Ectodermal cell (in vitro differentiated cells): ENCODE measurements at regions not wholly inside any gene's neighbourhood (a gene's known extent, or its start where the extent isn't known, plus 50 kb on each side); places are given as distances from the start of the nearest gene placed in this dataset.

Experiments used
- H3K27ac ChIP-seq: 2 replicates; pipeline ENCODE4 v1.7.0; 2013; ENCODE audit warnings: mild to moderate bottlenecking, low read depth, low read length; ENCODE audit not compliant: insufficient read depth, poor library complexity, severe bottlenecking
- H3K27me3 ChIP-seq: 2 replicates; pipeline ENCODE4 v1.7.0; 2013; ENCODE audit warnings: mild to moderate bottlenecking, low read length; ENCODE audit not compliant: insufficient read depth, control insufficient read depth, poor library complexity, severe bottlenecking
- H3K36me3 ChIP-seq: one replicate; pipeline ENCODE4 v1.7.0; 2013; ENCODE audit warnings: low read length; ENCODE audit not compliant: control insufficient read depth, insufficient read depth
- H3K4me1 ChIP-seq: one replicate; pipeline ENCODE4 v1.7.0; 2013; ENCODE audit warnings: low read length; ENCODE audit not compliant: control insufficient read depth, insufficient read depth
- H3K4me3 ChIP-seq: 2 replicates; pipeline ENCODE4 v1.7.0; 2013; ENCODE audit warnings: low read depth, low read length, control low read depth; ENCODE audit not compliant: insufficient read depth
- H3K9me3 ChIP-seq: 2 replicates; pipeline ENCODE4 v1.7.0; 2013; ENCODE audit warnings: mild to moderate bottlenecking, low read length, moderate library complexity; ENCODE audit not compliant: control insufficient read depth
- WGBS, 2 experiments: methylation state at CpG; one replicate each; pipeline ENCODE4 v1.1.7; 2013; ENCODE audit warnings: missing lambda C conversion rate in 2 of 2; 5-methylcytosine and 5-hydroxymethylcytosine counted together

GRCh38 chr3:164687211-164687610 lies 391.1 kb downstream of the SI start:
- H3K9me3 ChIP-seq: no peaks in the 10 kb centered on the region
- H3K27ac ChIP-seq: no peak overlapping the region
- no peaks in the 10 kb centered on the region for H3K36me3 ChIP-seq
- no peak overlapping the region for H3K4me3 ChIP-seq
- H3K27me3 ChIP-seq: no peaks in the 10 kb centered on the region
- no peaks in the 10 kb centered on the region for H3K4me1 ChIP-seq
- WGBS, 2 experiments: 93 to 95% methylated on average over 3 of the region's 3 CpGs

DNA sequence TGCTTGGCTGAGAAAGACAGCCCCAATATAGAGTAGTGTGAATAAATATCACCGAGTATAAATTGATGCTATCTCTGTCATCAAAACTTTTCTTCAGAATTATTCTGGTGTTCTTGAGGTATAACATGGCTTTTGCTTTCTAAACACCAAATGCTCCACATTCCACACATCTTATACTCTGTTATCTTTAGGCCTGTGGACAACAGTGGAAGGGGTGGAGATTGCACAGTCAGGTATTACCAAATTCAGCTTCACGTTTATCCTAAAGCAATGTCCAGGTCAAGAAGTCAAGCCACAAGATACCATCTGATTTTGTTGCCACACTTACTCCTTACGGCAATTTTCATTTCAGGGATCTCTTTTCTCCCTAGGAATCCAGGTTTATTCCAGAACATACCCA lies 394.8 kb downstream of the SI start:
- no peak overlapping the region for H3K4me3 ChIP-seq
- H3K9me3 ChIP-seq: no peaks in the 10 kb centered on the region
- no peaks in the 10 kb centered on the region for H3K4me1 ChIP-seq
- no peaks in the 10 kb centered on the region for H3K36me3 ChIP-seq
- H3K27ac ChIP-seq: no peak overlapping the region
- H3K27me3 ChIP-seq: no peaks in the 10 kb centered on the region
- 79 to 100% methylated on average over 2 to 3 of the region's 3 CpGs for WGBS, 2 experiments

DNA sequence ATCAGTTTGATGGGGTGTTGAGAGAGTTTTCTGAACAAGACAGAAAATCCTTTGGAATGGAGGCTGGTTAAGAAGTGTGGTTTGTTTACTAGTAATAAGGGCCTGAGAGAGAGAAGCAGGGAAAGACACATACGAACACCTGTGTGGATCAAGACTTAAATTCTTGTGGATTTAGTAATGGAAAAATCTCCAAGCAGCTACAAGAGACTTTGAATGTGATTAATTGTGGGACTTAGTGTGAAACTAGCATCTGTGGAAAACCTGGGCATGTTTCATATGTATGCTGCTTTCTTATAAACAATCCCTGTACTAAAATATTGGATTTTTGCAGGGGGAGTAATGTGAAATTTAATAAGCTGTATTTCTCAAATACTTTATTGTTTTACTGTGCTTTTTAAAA lies 399.1 kb downstream of the SI start:
- H3K27me3 ChIP-seq: no peaks in the 10 kb centered on the region
- no peaks in the 10 kb centered on the region for H3K9me3 ChIP-seq
- H3K4me1 ChIP-seq: no peaks in the 10 kb centered on the region
- WGBS, 2 experiments: 92 to 97% methylated on average over 1 of the region's 1 CpG
- H3K36me3 ChIP-seq: no peaks in the 10 kb centered on the region
- no peak overlapping the region for H3K27ac ChIP-seq
- no peak overlapping the region for H3K4me3 ChIP-seq

GRCh38 chr3:164677317-164677716 lies 401.0 kb downstream of the SI start:
- H3K4me3 ChIP-seq: no peak overlapping the region
- H3K27ac ChIP-seq: no peak overlapping the region
- no peaks in the 10 kb centered on the region for H3K9me3 ChIP-seq
- H3K36me3 ChIP-seq: no peaks in the 10 kb centered on the region
- H3K4me1 ChIP-seq: no peaks in the 10 kb centered on the region
- H3K27me3 ChIP-seq: no peaks in the 10 kb centered on the region
- 89 to 100% methylated on average over 2 to 4 of the region's 4 CpGs for WGBS, 2 experiments

- no peaks in the 10 kb centered on the region for H3K4me1 ChIP-seq
- H3K27me3 ChIP-seq: no peaks in the 10 kb centered on the region
- no peak overlapping the region for H3K27ac ChIP-seq
- no peaks in the 10 kb centered on the region for H3K36me3 ChIP-seq
- H3K9me3 ChIP-seq: no peaks in the 10 kb centered on the region
- H3K4me3 ChIP-seq: no peak overlapping the region
- 100% methylated on average over 1 of the region's 2 CpGs for WGBS, 2 experiments
Observed at GRCh38 chr3:164673738-164674137, 404.6 kb downstream of the SI start.

DNA sequence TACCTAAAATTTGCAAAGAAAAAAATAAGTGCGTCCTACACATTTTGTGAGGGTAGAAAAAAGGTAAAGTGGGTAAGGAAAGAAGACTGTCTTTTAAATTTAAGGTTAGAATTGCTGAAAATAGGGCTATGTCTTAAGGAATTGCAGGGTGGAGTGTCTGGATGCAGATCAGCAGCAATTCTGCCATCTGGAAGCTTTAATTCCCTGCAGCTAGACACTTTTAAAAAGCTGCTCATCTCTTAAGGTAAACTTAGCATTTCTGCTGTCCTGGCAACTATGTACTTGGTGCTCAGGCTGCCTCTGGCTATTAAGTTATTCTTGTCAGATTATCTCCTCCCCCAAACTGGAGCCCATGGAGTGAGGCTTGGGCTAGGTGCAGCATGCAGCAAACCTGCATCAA lies 420.2 kb downstream of the SI start:
- H3K9me3 ChIP-seq: no peaks in the 10 kb centered on the region
- no peaks in the 10 kb centered on the region for H3K27me3 ChIP-seq
- H3K4me1 ChIP-seq: no peaks in the 10 kb centered on the region
- no peaks in the 10 kb centered on the region for H3K36me3 ChIP-seq
- no peak overlapping the region for H3K4me3 ChIP-seq
- 95% methylated on average over 1 of the region's 1 CpG for WGBS, 2 experiments
- no peak overlapping the region for H3K27ac ChIP-seq

- H3K4me3 ChIP-seq: no peak overlapping the region
- no peaks in the 10 kb centered on the region for H3K27me3 ChIP-seq
- H3K9me3 ChIP-seq: no peaks in the 10 kb centered on the region
- H3K36me3 ChIP-seq: no peaks in the 10 kb centered on the region
- H3K27ac ChIP-seq: no peak overlapping the region
- 86% methylated on average over 2 of the region's 3 CpGs; no CpG with 5 or more reads in 1 of the 2 experiments for WGBS, 2 experiments
- no peaks in the 10 kb centered on the region for H3K4me1 ChIP-seq
Observed at GRCh38 chr3:164657631-164658030, 420.7 kb downstream of the SI start.

DNA sequence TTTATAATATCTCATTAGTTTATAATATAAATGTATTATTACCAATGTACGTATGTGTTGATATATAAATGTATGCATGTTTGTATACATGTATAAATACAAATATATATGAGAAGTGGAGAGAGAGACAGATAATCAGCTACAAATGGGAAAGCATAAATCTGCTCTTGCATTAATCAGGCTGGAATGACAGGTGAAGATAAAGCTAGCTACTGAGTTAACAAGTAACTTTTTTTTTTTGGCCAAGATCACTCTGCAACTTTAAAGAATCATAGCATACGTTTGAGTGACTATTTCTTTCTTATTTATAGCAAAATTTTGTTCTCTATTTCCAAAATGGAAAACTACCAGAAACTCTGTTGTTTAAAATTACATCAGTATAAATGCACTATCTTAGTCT lies 422.8 kb downstream of the SI start:
- Histone ChIP-seq H3K27me3 (no peaks in the 10 kb centered on the region), H3K9me3 (no peaks in the 10 kb centered on the region), H3K4me1 (no peaks in the 10 kb centered on the region), H3K4me3 (no peak overlapping the region), H3K36me3 (no peaks in the 10 kb centered on the region), H3K27ac (no peak overlapping the region)
- WGBS, 2 experiments: 100% methylated on average over 2 of the region's 2 CpGs; no CpG with 5 or more reads in 1 of the 2 experiments

- Histone ChIP-seq H3K4me3 (no peak overlapping the region), H3K4me1 (no peaks in the 10 kb centered on the region), H3K36me3 (no peaks in the 10 kb centered on the region), H3K9me3 (no peaks in the 10 kb centered on the region), H3K27ac (no peak overlapping the region), H3K27me3 (no peaks in the 10 kb centered on the region)
- 80% methylated on average over 1 of the region's 4 CpGs; no CpG with 5 or more reads in 1 of the 2 experiments for WGBS, 2 experiments
Observed at GRCh38 chr3:164641071-164641470, 437.2 kb downstream of the SI start.

DNA sequence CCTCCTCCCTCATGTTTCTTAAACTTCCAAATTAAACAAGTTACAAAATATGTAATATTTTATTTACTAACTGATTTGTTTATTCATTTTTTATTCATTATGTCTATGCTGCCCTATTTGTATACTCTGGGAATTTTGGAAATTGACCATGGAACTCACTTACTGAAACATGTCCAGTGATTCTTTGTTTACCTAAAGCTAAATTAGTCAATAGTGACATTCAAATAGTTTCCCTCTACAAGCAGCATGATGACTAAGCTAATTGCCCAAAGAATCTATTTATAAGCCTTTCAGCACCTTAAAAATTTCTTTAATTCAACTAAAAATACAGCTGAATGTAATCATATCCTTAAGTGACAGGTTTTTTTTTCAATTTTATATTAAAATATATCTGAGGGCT lies 437.7 kb downstream of the SI start:
- Histone ChIP-seq H3K4me1 (no peaks in the 10 kb centered on the region), H3K27ac (no peak overlapping the region), H3K27me3 (no peaks in the 10 kb centered on the region), H3K9me3 (no peaks in the 10 kb centered on the region), H3K4me3 (no peak overlapping the region), H3K36me3 (no peaks in the 10 kb centered on the region)

DNA sequence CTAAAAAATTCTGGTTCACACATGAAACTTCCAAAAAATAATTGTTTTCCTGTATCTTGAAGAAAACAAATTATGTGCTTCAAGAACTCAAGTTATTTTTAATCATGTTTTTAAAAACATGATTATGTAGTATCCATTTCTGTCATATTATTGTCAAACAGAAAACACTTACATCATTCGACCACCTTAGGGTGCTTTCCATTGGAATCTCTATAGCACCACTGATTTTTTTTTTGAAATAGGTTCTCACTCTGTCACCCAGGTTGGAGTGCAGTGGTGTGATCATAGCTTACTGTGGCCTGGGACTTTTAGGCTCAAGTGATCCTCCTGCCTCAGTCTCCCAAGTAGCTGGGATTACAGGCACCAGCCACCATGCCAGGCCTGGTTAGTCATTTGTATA lies 457.3 kb downstream of the SI start:
- no peak overlapping the region for H3K27ac ChIP-seq
- no peaks in the 10 kb centered on the region for H3K36me3 ChIP-seq
- H3K27me3 ChIP-seq: no peaks in the 10 kb centered on the region
- WGBS, 2 experiments: 92 to 100% methylated on average over 1 of the region's 1 CpG
- H3K4me3 ChIP-seq: no peak overlapping the region
- H3K9me3 ChIP-seq: no peaks in the 10 kb centered on the region
- H3K4me1 ChIP-seq: no peaks in the 10 kb centered on the region
